SIG-M5 treated with dmso at 0.1 percent for 504 hours (cell line): ENCODE measurements at regions not wholly inside any gene's neighbourhood (a gene's known extent, or its start where the extent isn't known, plus 50 kb on each side); places are given as distances from the start of the nearest gene placed in this dataset.
"Not testable (repeated sequence)": the region's sequence is repeated elsewhere in the genome, so short reads cannot be mapped to it uniquely, and the experiment has no call there.

Source experiments
- DNase-seq: peaks from one replicate; lab custom pipeline; 2025; ENCODE audit not compliant: unreplicated experiment; lab: John Stamatoyannopoulos, UW

DNA sequence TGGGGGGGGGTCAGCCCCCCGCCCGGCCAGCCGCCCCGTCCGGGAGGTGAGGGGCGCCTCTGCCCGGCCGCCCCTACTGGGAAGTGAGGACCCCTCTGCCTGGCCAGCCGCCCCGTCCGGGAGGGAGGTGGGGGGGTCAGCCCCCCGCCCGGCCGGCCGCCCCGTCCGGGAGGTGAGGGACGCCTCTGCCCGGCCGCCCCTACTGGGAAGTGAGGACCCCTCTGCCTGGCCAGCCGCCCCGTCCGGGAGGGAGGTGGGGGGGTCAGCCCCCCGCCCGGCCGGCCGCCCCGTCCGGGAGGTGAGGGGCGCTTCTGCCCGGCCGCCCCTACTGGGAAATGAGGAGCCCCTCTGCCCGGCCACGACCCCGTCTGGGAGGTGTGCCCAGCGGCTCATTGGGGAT, 210.7 kb upstream of the RPL34 start:
- not testable (repeated sequence) for DNase-seq

DNA sequence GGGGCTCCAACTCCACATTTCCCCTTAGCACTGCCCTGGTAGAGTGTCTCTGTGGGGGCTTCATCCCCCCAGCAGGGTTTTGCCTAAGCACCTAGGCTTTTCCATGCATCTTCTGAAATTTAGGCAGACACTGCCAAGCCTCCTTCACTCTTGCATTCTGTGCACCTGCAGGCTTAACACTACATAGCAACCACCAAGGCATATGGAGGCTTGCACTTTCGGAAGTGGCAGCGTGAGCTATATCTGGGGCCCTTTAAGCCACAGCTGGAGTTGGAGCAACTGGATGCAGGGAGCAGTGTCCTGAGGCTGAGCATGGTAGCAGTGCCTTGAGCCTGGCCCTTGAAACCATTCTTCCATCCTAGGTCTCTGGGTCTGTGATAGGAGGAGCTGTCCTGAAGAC, 214.8 kb upstream of the RPL34 start:
- DNase-seq = no peak

DNA sequence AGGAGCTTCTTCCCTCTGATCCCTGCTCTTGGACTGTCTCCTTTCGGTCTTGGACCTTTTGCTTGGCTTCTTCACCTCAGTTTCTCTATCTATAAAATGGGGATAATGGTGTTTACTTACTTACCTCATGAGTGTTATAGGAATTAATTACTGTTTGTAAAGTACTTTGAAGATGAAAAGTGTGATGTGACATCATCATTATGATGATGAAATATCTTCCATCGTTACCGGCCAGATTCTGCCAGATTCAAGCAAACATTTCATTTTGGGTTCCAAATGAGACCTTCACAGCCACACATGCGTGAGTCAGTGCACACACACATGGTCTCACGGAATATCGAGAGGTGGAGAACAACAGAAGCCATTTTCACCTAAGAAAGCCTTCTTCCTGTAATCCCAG, 220.1 kb upstream of the RPL34 start:
- no peak for DNase-seq

DNA sequence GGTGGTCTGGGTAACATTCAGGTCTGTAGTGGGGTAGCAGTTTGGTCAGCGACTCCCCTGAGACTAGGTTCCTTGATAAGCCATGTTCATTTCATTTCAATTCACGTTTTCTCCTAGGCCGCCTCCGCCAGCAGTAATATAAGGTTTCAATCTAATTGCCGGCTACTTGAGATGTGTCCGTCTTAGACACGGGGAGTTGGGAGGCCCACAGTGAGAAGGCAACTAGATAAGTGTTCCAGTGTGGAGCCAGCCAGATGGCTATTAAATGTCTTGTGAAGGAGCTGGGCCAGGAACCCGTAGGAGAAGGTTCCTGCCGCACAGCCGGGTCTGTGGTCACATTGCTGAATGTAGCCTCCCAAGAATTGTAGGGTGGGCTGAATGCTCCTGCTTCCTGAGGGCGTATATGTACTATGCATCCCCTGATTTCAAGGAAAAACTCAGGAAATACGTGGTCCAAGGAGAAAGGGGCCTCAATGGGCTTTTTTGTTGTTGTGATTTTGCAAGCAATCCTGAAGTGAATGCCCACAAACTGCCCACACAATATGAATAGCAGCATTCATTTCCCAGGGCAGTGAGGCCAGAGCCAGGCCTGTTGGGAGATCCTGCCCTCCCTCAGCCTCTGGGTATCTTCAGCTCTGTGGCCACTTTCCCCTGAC, 220.6 kb upstream of the RPL34 start:
- DNase-seq = no peak

DNA sequence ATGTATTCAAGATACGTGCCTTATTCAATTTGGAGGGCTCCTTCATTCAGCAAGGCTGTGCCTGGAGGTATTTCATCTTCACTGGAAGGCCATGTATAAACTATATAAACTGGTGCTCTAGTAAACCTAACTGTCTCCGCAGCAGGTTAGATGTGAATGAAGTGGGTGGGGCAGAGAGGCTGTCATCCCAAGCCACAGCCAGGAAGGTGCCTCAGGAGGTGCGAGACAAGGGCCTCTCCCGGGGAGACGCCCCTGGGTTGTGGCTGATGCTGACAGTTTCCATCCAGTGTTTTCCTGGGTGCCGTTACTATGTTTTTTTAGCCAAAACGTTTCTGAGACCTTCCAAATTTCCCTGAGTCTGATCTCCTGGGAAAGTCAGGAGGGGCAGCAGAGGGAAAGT, 221.5 kb upstream of the RPL34 start:
- no peak for DNase-seq

DNA sequence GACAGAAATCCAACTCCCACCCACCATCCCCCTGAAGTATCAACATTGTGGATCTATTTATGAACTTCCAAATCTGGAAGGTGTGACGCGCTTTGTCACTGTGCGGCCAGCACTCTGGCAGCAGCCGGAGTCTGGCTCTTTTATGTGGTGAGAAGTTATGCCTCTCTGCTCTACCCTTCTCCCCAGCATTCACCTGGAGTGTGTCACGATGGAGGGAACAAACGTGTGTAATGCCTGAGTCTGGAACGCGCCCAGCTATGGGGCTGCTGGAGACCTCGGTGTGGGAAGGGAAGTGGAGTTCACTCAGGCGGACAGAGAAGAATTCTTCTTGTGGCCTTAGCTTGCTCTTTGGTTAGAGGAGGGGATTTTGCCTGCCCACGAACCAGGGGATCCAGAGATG, 222.1 kb upstream of the RPL34 start:
- no peak for DNase-seq

DNA sequence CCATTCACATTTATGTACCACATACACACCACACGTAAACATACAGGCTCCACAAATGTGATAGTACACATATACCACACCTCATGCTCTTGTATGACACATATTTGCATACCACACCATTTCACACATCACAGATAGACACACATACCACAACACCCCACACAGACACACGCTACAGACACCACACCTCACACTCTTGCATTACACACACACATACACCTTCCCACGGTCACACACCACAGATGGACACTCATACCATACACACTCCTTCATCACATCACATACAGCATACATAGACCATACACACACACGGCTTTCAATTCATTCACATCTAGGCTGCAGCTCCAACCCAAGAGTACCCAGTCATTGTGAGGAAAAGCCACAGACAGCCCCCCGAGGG, 222.5 kb upstream of the RPL34 start:
- no peak for DNase-seq

DNA sequence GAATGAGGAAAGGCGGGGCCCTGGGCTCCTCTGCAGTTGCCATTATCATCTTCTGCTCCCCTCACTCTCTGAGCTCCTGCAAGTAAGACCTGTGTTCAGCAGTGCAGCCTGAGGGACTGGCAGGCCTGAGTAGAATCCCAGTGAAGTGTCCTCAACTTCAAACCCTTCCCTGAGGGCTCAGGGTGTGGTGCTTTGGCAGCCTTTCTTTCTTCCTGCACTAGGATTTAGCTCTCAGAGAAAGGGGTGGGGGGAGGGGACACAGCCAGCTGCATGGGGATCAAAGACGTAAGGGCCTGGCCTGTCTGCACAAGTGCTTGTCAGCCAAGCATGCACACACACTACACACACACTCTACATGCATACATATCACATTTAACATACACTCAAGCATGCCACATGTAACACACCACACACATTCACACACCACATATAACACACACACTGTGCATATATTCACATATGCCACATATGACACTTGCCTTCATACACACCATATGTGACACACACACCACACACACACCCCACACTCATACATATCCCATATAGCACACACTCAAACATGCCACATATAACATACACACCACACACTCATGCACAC, 223.4 kb upstream of the RPL34 start:
- DNase-seq = no peak

DNA sequence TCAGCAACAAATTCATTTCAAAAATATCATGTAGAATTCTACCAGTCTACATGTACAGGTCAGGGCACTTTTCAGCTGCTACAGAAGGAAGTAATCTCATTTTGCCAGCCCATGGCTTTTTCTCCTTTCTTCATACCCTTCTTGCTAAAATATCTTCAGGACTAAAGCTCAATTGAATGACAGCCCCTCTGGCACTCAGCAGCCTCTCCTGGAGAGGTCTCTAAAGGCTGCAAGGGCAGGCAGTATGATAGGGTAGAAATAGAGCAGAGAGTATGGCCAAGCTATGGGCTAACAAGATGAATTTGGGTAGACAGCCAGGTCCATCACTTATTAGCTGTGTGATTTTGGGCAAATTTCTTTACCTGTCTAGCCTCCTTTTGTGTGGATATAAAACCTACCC, 224.6 kb upstream of the RPL34 start:
- no peak for DNase-seq

DNA sequence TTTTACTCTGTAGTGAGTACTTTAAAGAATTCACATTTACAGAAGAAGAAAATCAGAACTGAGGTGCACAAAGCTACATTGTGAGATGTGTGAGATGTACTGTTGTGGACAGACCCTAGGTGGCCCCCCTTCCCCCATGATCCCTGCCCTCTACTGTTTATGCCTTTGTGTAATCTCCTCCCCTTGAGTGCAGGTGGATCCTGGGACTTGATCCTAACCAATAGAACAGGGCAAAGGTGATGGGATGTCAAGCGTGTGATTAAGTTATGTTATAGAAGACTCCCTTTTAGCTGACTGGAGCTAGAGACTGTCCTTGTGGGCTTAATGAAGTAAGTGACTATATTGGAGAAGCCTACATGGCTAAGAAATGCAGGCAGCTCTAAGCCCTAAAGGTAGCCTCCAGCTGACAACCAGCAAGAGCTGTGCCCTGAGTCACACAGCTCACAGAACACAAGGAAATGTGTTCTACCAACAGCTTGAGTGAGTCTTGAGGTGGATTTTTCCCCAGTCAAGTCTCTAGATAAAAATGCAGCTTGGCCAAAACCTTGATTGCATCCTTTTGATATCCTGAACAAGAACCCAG, 225.2 kb upstream of the LEF1 start:
- DNase-seq = no peak

DNA sequence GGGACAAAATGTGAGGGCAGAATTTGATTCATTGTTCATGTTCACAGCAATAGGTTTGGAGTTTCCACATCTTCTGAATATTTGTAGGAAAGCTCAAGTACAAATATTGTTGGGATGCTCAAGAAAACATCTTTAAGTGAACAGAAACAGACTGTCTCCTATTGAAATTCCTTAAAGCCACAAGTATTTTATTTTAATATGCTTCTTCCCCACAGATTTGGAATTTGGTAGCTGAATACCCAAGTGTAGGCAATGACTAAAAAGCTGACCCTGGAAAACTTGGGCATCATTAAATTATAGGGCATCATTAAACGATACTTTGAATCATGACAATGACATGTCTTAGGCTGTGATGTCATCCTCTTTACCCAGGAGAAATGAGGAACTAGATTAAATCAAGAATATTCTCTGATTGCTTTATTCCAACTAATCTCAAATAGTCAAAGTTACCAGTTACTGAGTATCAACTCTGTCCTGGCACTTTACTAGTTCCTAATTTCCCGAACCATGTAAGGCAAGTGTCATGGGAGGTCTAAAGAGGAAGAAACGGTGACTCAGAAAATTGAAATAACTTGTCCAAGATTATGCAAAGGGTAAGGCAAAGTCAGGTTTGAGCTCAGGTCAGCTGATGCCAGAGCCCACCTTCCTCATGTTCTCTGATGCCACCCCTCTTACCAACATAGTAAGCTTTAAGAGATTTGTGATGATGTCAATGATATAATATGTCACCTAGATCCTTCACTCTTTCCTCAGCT, 223.1 kb upstream of the LEF1 start:
- DNase-seq = no peak

DNA sequence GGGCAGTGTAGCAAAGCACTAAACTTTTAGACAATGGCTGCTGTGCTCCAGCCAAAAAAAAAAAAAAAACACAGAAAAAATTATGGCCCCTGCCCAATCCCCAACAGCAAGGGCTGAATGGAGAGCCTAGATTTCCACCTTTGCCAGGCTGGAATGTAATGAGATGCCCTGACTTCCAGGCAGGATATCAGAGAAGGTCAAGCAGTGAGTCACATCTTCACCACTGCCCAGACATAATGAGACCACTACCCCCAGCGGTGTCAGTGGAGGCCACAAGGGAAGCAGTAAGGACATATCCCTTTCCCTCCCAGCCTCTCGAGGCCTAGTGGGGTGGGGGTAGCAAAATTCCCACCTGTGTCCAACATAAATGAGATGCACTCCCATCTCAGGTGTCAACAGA, 216.3 kb upstream of the LEF1 start:
- DNase-seq = no peak

DNA sequence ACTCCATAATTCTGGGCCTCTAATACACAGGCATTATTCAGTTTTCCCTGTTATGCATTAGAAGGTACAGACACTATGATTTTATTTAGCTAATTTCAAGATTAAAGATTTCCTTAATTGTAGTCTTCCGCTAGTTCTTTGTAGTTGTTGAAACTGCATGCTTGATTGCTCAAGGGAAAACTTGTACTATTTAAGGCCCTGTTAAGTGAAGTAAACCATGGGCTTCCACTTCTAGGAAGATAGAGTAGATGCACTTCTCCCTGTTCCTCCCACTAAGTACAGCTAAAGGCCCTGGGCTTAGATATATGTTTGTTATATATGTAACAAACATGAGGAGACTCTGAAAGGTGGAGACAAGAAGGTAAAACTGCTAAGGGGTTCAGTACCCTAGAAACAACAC, 215.8 kb upstream of the LEF1 start:
- no peak for DNase-seq

DNA sequence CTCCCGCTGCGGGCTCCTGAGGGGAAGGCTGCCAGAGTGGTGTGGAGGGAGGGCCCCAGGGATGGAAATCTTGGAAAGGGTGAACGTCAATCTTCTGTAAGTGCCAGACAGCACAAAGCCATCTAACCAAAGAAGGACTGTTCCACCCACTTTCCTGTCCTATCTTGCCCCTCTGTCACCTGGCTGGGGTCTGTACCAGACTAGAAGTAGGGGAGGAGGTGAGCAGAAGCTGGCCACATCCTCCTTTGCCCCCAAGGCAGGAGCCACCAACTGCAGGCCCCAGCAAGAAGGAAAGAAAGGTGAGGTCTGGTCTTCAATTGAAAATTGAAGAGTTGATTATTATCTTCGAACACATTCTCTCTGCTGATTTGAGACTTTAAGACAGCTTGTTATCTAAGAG, 214.4 kb upstream of the LEF1 start:
- DNase-seq = no peak

DNA sequence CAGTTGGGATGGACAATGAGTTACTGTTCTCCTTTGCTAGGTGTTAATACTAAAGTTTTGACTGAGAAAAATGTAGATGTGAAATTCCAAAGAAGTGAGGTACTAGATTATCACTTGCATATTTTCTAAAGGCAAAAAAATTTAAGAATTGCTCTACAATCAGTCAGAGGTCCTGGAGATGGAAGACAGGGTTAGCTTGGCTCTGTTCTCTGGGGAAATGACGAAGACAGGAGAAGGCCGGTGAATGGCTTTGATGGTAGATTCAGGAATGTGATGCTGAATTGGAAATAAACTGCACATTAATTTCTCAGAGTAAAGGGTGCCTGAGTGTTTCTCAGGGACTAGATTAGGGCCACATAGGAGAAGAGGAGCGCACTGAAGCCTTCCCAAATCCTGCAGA, 214.0 kb upstream of the LEF1 start:
- no peak for DNase-seq

DNA sequence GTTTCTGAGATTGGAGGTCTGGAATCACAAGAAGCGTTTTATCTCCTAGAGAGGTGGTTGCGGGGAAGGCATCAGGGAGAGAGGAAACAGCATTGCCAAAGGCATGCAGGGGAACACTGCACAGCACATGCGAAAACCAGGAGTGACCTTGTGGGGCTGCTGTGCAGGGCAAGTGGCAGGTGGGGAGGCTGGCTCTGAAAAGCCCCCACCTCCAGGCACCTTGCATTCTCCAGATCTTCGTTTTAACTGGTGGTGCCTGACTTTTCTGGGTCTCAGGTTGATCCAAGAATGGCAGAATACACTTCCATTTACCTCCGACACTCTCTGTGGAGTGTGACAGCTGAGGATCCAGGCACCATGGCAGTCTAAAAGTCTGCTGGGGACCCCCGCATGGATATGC, 209.4 kb upstream of the LEF1 start:
- DNase-seq = no peak

DNA sequence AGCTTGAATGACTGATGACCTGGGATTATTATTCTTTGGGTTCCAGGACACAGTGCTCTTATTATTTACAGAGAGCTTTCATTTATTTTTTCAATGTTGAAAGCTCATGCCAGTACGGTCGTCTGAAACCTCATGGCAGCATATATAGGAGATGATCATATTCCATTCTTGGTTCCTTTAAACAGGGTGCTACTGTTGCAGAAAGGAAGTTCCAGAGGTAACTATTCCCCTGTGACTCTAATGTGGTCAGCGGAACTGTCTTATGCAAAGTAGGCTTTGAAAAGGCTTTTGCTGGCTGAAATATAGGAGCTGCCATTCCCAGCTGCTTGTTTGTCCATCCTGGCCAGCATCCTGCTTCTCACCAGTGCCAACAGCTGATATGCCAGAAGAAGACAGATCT, 208.3 kb upstream of the LEF1 start:
- DNase-seq = no peak

DNA sequence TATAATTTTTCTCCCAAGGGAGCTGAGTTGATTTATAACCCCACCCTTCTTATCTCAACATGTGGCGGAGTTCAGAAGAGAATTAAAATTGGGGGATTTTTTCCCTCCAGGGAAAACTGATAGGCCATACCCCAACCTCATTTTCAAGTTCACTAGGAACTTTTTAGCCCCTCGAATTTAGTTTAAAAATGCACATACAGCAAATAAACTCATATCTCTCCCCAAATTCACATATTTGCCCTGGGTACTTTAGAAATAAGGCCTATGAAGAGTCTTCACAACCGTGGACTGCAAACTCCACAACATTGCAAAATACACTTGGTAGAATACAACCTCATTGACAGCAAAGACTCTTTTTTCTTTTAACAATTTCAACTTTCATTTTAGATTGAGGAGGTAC, 206.7 kb upstream of the LEF1 start:
- no peak for DNase-seq

DNA sequence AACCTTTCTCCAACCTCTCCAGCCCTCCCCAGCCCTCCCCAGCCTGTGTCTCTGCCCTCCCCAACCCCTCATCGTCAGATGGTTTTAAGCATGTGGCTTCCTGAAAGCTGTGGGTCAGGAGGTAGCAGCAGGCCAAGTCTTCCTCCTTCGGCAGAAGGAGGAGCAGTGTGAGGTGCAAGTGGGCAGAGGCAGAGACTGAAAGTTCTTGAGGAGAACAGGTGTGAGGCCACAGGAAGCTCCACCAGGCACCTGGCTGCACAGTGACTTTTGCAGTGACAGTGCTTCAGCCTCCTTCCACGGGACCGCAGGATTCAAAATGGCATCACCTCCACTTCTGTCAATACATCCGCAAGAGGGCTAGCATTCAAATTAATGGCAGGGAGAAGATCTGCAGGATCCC, 203.9 kb upstream of the LEF1 start:
- DNase-seq = no peak

DNA sequence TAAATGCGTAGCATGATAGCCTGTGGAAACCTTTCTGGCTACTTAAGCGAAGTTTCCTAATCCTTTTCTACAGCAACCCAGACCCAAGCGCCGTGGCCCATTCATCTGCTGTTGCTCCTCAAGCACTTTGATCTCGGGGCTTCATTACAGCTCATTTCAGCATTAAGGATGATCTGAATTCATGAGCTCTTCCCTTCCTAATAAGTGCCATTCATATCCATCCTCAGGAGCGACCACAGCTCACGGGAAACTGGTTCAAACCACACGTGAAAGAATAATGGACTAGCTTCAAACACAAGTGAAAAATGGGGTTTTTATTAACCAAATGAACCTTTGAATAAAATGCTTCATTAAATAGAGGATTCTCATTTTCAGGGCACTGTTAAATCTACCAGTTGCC, 202.6 kb upstream of the LEF1 start:
- no peak for DNase-seq

DNA sequence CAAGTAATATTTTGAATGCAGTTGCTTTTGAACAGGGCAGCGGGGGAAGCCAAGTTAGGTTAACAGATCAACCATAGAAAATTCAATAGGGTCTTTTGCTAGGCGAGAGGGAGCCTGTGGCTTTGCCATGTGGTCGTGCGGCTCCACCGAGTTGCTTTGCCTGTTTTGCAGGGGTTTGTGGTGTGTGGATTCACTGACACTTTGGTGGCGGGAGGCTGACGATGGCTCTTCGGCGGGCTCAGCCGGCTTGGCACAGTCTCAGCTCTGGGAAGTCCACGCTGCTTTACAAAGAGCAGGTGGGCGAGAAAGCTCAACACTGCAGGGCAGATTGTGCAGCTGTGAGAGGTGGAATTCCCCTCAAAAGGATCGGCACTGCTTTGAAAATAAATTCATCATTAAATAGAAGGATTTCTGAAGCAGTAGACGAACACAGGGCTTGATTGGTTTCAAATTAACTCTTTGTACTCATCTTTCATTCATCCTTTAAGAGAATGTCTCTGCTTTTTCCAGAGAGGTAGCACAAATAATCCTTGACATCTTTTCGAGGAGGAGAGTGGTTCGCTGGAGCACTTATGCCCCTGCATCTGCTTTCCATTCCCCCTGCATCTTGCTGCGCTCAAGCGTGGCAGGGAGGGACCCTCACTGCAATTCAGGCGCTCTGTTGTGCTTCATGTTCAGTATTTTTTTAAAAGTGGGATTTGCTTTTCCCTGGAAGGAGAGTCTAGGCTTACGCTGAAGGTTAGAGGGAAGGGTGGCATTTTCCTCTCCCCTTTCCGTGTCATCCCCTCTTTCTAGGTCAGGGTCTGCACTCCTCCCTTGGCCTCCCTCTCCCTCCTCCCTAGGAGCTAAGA, 201.8 kb upstream of the LEF1 start:
- no peak for DNase-seq
